ENCODE measurements at regions not wholly inside any gene's neighbourhood (a gene's known extent, or its start where the extent isn't known, plus 50 kb on each side); places are given as distances from the start of the nearest gene placed in this dataset.

DNA sequence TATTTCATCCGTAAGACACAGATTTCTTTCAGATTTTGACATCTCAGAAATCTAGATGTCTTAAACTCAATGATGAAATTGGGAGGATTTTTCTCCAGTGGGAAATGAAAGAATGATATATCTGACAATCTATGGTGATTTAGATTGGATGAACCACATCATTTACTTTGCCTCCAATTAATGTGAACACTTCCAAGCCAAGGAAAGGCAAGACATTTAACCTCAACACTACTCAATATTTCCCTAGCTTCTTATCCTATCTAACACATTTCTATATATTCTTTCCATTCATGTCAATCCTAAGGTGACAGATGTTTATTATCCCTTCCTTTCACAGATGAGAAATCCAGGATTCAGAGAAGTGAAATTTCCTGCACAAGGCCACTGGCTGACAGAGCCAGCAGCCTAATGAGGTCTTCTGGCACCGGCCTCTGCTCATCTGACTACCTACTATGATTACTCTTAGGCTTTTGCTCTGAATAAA is 327.6 kb downstream of the IRS1 start:
- no peak overlapping the region for H2AFZ ChIP-seq
- H3K9ac ChIP-seq: no peak overlapping the region
- no peaks in the 10 kb centered on the region for H3K79me2 ChIP-seq
- H3K4me1 ChIP-seq: no peaks in the 10 kb centered on the region
- H3K4me2 ChIP-seq (ENCODE audit: low read length): no peak overlapping the region
- no peaks in the 10 kb centered on the region for H3K9me3 ChIP-seq (ENCODE audit: control insufficient read depth, low read length)
- no peaks in the 10 kb centered on the region for H3K36me3 ChIP-seq (ENCODE audit: control insufficient read depth, insufficient read depth, low read length)
- no peaks in the 10 kb centered on the region for H3K27me3 ChIP-seq (ENCODE audit: control insufficient read depth, insufficient read depth, low read length)
- TF ChIP-seq CTCF (IDR thresholded peaks at IDR 0.05): no peak
- H3K4me3 ChIP-seq (ENCODE audit: low read depth, low read length): no peak overlapping the region
- no peak overlapping the region for H3K27ac ChIP-seq

- Histone ChIP-seq H3K4me3 (ENCODE audit: low read depth, low read length) (no peak overlapping the region), H3K79me2 (no peaks in the 10 kb centered on the region), H3K36me3 (ENCODE audit: control insufficient read depth, insufficient read depth, low read length) (no peaks in the 10 kb centered on the region), H3K9ac (no peak overlapping the region), H3K27ac (no peak overlapping the region), H3K4me2 (ENCODE audit: low read length) (no peak overlapping the region), H3K27me3 (ENCODE audit: control insufficient read depth, insufficient read depth, low read length) (no peaks in the 10 kb centered on the region), H3K9me3 (ENCODE audit: control insufficient read depth, low read length) (no peaks in the 10 kb centered on the region), H2AFZ (no peak overlapping the region), H3K4me1 (no peaks in the 10 kb centered on the region)
- TF ChIP-seq CTCF (IDR thresholded peaks at IDR 0.05): no peak
Measured at GRCh38 chr2:226467633-226468032, 332.0 kb downstream of the IRS1 start.

DNA sequence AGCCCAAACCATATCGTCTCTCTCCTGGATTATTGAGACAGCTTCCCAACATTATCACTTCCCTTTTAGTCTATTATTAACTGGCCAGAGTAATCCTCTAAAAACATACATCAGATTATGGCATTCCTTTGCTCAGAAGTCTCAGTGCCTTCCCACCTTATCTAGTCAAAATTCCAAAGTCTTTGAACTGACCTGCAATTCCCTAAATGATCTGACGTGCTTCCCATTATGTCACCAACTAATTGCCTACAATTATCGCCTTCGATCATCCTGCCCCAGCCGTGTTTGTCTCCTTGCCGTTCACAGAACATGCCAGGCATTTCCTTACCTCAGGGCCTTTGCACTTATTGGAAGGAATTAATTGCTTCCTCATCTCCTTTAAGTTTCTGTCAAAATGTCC is 332.4 kb downstream of the IRS1 start:
- TF ChIP-seq CTCF (IDR thresholded peaks at IDR 0.05): no peak
- no peak overlapping the region for H3K27ac ChIP-seq
- no peaks in the 10 kb centered on the region for H3K27me3 ChIP-seq (ENCODE audit: control insufficient read depth, insufficient read depth, low read length)
- H3K36me3 ChIP-seq (ENCODE audit: control insufficient read depth, insufficient read depth, low read length): no peaks in the 10 kb centered on the region
- no peak overlapping the region for H3K4me2 ChIP-seq (ENCODE audit: low read length)
- no peak overlapping the region for H3K9ac ChIP-seq
- H3K9me3 ChIP-seq (ENCODE audit: control insufficient read depth, low read length): no peaks in the 10 kb centered on the region
- no peaks in the 10 kb centered on the region for H3K79me2 ChIP-seq
- H3K4me1 ChIP-seq: no peaks in the 10 kb centered on the region
- no peak overlapping the region for H2AFZ ChIP-seq
- no peak overlapping the region for H3K4me3 ChIP-seq (ENCODE audit: low read depth, low read length)

DNA sequence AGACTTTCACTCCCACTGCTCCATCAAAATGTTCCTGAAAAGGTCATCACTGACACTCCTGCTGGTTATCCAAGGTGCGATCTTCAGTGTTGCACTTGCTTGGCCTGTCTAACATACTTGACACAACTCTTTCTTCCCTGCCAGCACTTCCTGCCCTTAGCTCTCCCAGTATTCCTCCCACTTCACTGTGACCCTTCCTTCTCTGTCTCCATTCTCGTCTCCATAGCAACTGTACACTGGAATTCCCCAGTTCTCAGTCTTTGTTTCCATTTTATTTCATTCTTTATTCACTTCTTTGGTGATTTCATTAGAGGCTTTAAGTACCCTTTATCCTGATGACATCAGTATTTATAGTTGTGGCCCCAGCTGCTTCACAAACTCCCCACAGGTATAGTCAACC is 333.0 kb downstream of the IRS1 start:
- Histone ChIP-seq H3K27ac (no peak overlapping the region), H3K9me3 (ENCODE audit: control insufficient read depth, low read length) (no peaks in the 10 kb centered on the region), H3K27me3 (ENCODE audit: control insufficient read depth, insufficient read depth, low read length) (no peaks in the 10 kb centered on the region), H3K79me2 (no peaks in the 10 kb centered on the region), H3K4me1 (no peaks in the 10 kb centered on the region), H2AFZ (no peak overlapping the region), H3K4me2 (ENCODE audit: low read length) (no peak overlapping the region), H3K9ac (no peak overlapping the region), H3K4me3 (ENCODE audit: low read depth, low read length) (no peak overlapping the region), H3K36me3 (ENCODE audit: control insufficient read depth, insufficient read depth, low read length) (no peaks in the 10 kb centered on the region)
- TF ChIP-seq CTCF (IDR thresholded peaks at IDR 0.05): no peak

DNA sequence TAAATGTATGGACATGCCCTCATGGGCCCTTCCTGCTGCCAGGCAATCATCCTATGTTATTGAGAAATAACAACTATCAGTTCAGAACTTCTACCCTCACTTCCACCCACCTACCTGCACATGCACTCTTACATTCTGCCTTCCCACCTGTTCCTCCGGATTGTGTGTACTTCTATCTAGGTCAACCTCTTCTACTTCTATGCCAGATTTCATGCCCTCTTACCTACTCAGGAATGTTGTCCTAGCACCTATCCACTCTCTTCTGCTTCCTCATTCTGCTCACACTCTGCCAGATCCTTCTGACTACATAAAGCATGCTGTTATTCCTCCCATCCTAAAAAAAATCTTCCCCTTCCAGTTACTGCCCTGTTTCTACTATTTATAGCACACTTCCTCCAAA is 333.5 kb downstream of the IRS1 start:
- H3K9ac ChIP-seq: no peak overlapping the region
- H3K79me2 ChIP-seq: no peaks in the 10 kb centered on the region
- no peak overlapping the region for H2AFZ ChIP-seq
- H3K9me3 ChIP-seq (ENCODE audit: control insufficient read depth, low read length): no peaks in the 10 kb centered on the region
- H3K4me3 ChIP-seq (ENCODE audit: low read depth, low read length): no peak overlapping the region
- no peaks in the 10 kb centered on the region for H3K27me3 ChIP-seq (ENCODE audit: control insufficient read depth, insufficient read depth, low read length)
- no peaks in the 10 kb centered on the region for H3K4me1 ChIP-seq
- TF ChIP-seq CTCF (IDR thresholded peaks at IDR 0.05): no peak
- no peak overlapping the region for H3K27ac ChIP-seq
- H3K4me2 ChIP-seq (ENCODE audit: low read length): no peak overlapping the region
- no peaks in the 10 kb centered on the region for H3K36me3 ChIP-seq (ENCODE audit: control insufficient read depth, insufficient read depth, low read length)
